ENCODE measurements at regions not wholly inside any gene's neighbourhood (a gene's known extent, or its start where the extent isn't known, plus 50 kb on each side); places are given as distances from the start of the nearest gene placed in this dataset.

GRCh38 chr3:152172460-152172859, 96.3 kb upstream of the MBNL1 start (continued):
- TF ChIP-seq CHD7 (IDR thresholded peaks at IDR 0.05; ENCODE audit: insufficient replicate concordance, low read length) (no peak), KDM5A (IDR thresholded peaks at IDR 0.05; ENCODE audit: low read length) (no peak), CHD1 (IDR thresholded peaks at IDR 0.05; ENCODE audit: low read depth, low read length) (no peak), GABPA (IDR thresholded peaks at IDR 0.05; ENCODE audit: borderline replicate concordance, insufficient read depth, low read length) (no peak), POLR2AphosphoS5 (IDR thresholded peaks at IDR 0.05; ENCODE audit: low read depth, low read length) (no peak), JUND (IDR thresholded peaks at IDR 0.05; ENCODE audit: low read length) (no peak)
